ENCODE measurements at regions not wholly inside any gene's neighbourhood (a gene's known extent, or its start where the extent isn't known, plus 50 kb on each side); places are given as distances from the start of the nearest gene placed in this dataset.

DNA sequence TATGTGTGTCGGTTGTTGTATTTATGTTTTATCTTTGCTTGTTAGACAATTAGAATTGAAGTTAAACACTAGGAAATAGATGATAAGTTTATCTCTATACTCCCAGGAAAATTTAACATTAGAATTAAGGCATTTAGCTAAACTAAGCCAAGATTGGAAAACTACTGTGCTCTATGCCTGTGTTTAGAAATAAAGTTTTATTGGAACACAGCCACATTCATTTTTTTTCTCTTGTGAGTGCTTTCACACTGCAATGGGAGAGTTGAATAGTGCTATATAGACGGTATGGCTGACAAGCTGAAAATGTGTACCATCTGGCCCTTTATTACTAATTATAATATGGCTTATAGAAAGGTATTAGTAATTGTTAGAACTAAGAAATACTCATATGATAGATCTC lies 186.7 kb upstream of the NUDT6 start:
- Mint-ChIP-seq H3K27ac (no peak overlapping the region), H3K36me3 (no peaks in the 10 kb centered on the region), H3K9me3 (no peaks in the 10 kb centered on the region), H3K4me3 (no peak overlapping the region), H3K27me3 (ENCODE audit: low read depth) (no peaks in the 10 kb centered on the region), H3K4me1 (peaks cover 30% of the 10 kb centered on the region)
- no peak for DNase-seq (ENCODE audit: low spot score in 2 of 2, unreplicated experiment in 2 of 2)
- no peak for TF ChIP-seq CTCF (IDR thresholded peaks at IDR 0.05; ENCODE audit: unreplicated experiment)

GRCh38 chr4:123110147-123110546 lies 187.8 kb upstream of the NUDT6 start:
- Mint-ChIP-seq H3K36me3 (no peaks in the 10 kb centered on the region), H3K4me1 (peaks cover 20% of the 10 kb centered on the region), H3K27ac (no peak overlapping the region), H3K4me3 (no peak overlapping the region), H3K27me3 (ENCODE audit: low read depth) (no peaks in the 10 kb centered on the region), H3K9me3 (no peaks in the 10 kb centered on the region)
- TF ChIP-seq CTCF (IDR thresholded peaks at IDR 0.05; ENCODE audit: unreplicated experiment): no peak
- DNase-seq (ENCODE audit: low spot score in 2 of 2, unreplicated experiment in 2 of 2): no peak

- Mint-ChIP-seq H3K27ac (no peak overlapping the region), H3K27me3 (ENCODE audit: low read depth) (no peaks in the 10 kb centered on the region), H3K9me3 (no peaks in the 10 kb centered on the region), H3K4me3 (no peak overlapping the region), H3K36me3 (no peaks in the 10 kb centered on the region), H3K4me1 (peaks cover 15% of the 10 kb centered on the region)
- no peak for TF ChIP-seq CTCF (IDR thresholded peaks at IDR 0.05; ENCODE audit: unreplicated experiment)
- DNase-seq (ENCODE audit: low spot score in 2 of 2, unreplicated experiment in 2 of 2): no peak
Observed at GRCh38 chr4:123110685-123111084, 188.3 kb upstream of the NUDT6 start.

DNA sequence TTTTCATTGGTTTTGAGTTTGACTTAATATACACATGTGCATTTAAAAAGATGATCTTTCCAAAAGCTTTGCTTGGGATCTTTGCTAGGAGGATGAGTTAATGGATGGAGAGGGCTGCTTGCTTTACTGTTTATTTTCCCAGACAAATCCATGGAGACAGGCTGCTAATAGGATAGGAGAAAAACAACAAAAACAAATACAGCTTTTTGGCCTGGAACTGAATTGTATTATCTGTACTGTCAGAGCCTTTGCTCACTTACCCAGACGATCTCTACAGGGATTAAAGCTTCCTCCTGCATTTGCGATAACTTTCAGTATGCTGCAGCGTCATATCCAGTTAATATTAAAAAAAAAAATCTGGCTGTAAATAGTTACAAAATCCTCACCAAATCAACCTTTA lies 190.8 kb upstream of the NUDT6 start:
- TF ChIP-seq CTCF (IDR thresholded peaks at IDR 0.05; ENCODE audit: unreplicated experiment): no peak
- H3K36me3 Mint-ChIP-seq: no peaks in the 10 kb centered on the region
- H3K4me3 Mint-ChIP-seq: no peak overlapping the region
- H3K9me3 Mint-ChIP-seq: no peaks in the 10 kb centered on the region
- no peak overlapping the region for H3K27ac Mint-ChIP-seq
- no peak for DNase-seq (ENCODE audit: low spot score in 2 of 2, unreplicated experiment in 2 of 2)
- H3K4me1 Mint-ChIP-seq: peaks cover 21% of the 10 kb centered on the region
- no peaks in the 10 kb centered on the region for H3K27me3 Mint-ChIP-seq (ENCODE audit: low read depth)

GRCh38 chr4:123114084-123114914 lies 191.9 kb upstream of the NUDT6 start:
- H3K4me3 Mint-ChIP-seq: no peak overlapping the region
- H3K36me3 Mint-ChIP-seq: no peaks in the 10 kb centered on the region
- DNase-seq (ENCODE audit: low spot score in 2 of 2, unreplicated experiment in 2 of 2): no peak
- no peaks in the 10 kb centered on the region for H3K9me3 Mint-ChIP-seq
- TF ChIP-seq CTCF (IDR thresholded peaks at IDR 0.05; ENCODE audit: unreplicated experiment): no peak
- H3K27me3 Mint-ChIP-seq (ENCODE audit: low read depth): no peaks in the 10 kb centered on the region
- H3K27ac Mint-ChIP-seq: no peak overlapping the region
- peaks cover 21% of the 10 kb centered on the region for H3K4me1 Mint-ChIP-seq

Measured in mesothelial cell of epicardium (in vitro differentiated cells).